NCI-H2107 (cell line): ENCODE measurements at regions not wholly inside any gene's neighbourhood (a gene's known extent, or its start where the extent isn't known, plus 50 kb on each side); places are given as distances from the start of the nearest gene placed in this dataset.
"Not testable (repeated sequence)": the region's sequence is repeated elsewhere in the genome, so short reads cannot be mapped to it uniquely, and the experiment has no call there.

Experiments
- DNase-seq: peaks from one replicate; lab custom pipeline; 2025; lab: John Stamatoyannopoulos, UW

DNA sequence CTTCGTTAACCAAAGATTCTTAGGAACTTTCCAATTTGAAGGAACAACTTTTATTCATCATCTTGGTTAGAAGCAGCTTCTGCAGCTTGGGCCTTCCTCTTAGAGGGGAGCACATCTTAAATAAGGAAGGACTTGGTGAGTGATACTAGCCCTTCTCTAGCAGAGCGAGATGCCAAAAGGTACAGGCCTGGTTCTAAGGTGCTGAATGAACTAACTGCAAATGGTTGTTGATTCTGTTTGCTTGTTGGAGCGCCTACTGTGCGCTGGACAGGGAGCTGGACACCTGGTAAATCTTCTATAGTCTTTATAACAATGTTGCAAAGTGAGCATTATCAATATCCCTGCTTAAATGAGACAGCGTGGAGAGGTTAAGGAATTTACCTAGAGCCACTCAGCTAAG is 127.1 kb downstream of the MYCN start:
- no peak for DNase-seq

DNA sequence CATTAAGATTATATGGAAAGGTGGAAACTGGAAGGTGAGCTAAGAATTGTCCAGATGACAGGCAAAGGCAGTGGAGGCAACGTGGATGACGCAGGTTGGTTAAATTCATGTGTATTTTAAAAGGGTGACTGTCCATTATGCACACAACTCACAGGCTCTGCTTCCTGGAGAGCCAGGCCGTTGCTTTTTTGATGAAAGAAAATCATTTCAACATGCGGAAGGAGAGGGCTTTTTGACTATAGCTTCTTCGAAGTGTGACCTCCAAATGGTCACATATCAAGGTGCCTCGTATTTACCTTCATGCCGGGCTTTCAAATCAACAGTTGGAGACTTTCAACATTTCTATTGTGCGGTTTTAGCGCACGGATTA is 126.7 kb downstream of the MYCN start:
- no peak for DNase-seq

DNA sequence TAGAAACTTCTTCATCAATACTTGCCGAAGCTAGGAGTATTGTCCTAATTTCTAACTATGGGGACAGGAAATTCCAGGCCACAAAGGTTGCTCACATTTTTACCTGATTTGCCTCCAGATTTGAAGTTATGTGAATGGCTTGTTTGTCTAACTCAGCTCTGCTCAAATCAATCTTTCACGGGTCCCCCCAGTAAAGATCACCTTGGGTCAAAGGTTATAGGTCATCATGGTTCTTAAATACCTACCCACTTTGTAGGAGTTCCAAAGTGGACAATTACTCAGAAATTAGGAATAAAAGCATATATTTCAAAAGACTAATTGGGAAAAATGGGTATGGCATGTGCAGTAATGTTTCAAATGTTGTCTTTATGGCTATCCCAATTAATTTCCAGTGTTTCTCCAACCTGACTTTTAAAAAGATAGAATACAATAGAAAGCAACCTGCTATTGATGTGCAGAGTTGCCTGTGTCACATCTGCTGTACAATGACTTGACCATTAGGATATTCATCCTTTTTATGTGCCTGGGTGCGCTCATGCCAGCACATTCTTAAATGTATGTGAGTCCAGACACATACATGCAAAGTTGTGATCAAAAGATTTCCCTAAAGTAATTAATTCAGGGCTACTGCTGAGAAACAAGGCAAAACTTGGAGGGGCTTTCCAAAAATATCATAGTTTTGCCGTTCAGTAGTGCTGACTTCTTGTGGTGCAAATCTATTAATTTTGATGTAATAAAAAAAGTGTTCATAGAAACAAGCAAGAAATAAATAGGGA is 126.1 kb downstream of the MYCN start:
- DNase-seq, result no peak

- not testable (repeated sequence) for DNase-seq
Measured at GRCh38 chr2:16065272-16066069, 125.1 kb downstream of the MYCN start.

GRCh38 chr2:16064745-16065144 is 124.4 kb downstream of the MYCN start:
- DNase-seq, result no peak

DNA sequence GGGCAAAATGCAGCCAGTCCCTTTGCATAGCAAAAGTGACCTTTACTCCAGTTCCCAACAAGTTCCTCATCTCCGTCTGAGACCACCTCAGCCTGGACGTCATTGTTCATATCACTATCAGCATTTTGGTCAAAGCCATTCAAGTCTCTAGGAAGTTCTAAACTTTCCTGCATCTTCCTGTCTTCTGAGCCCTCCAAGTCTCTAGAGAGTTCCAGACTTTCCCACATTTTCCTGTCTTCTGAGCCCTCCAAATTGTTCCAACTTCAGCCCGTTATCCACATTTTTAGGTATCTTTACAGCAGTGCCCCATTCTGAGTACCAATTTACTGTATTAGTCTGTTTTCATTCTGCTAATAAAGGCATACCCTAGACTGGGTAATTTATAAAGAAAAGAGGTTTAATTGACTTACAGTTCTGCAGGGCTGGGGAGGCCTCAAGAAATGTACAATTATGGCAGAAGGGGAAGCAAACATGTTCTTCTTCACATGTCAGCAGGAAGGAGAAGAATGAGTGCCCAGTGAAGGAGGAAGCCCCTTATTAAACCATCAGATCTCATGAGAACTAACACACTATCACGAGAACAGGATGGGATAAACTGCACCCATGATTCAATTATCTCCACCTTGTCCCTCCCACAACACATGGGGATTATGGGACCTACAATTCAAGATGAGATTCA is 123.7 kb downstream of the MYCN start:
- no peak for DNase-seq

GRCh38 chr2:16063251-16063850 is 123.0 kb downstream of the MYCN start:
- no peak for DNase-seq

GRCh38 chr2:16062471-16063250 is 122.3 kb downstream of the MYCN start:
- no peak for DNase-seq

- no peak for DNase-seq
Measured at GRCh38 chr2:16061441-16062217, 121.3 kb downstream of the MYCN start.

- no peak for DNase-seq
Measured at GRCh38 chr2:16060936-16061338, 120.6 kb downstream of the MYCN start.

- DNase-seq, result no peak
Measured at GRCh38 chr2:16060125-16060935, 120.0 kb downstream of the MYCN start.

- no peak for DNase-seq
Measured at GRCh38 chr2:16059393-16060016, 119.2 kb downstream of the MYCN start.

- no peak for DNase-seq
Measured at GRCh38 chr2:16058747-16059358, 118.5 kb downstream of the MYCN start.

GRCh38 chr2:16058256-16058655 is 117.9 kb downstream of the MYCN start:
- peak; percentile 52 for DNase-seq

DNA sequence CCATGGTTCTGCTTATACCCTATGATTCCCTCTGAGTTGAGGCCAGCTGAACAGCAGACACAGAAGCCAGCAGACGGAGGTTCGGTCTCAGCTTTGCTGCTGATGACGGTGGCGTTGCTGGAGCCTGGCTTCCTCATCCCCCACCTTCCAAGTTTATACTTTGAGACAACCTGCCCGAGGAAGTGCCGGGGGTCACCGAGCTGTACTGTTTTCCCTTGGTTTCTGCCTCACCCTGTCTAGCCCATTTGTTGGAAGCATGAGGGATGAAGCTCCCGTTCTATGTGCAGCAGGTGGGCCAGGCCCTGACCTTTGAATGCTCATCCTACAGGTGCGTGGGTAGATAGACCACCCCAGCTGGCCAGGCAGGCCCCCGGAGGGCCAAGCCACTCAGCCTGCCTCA is 117.3 kb downstream of the MYCN start:
- DNase-seq, result no peak

GRCh38 chr2:16055848-16056580 is 115.7 kb downstream of the MYCN start:
- no peak for DNase-seq

DNA sequence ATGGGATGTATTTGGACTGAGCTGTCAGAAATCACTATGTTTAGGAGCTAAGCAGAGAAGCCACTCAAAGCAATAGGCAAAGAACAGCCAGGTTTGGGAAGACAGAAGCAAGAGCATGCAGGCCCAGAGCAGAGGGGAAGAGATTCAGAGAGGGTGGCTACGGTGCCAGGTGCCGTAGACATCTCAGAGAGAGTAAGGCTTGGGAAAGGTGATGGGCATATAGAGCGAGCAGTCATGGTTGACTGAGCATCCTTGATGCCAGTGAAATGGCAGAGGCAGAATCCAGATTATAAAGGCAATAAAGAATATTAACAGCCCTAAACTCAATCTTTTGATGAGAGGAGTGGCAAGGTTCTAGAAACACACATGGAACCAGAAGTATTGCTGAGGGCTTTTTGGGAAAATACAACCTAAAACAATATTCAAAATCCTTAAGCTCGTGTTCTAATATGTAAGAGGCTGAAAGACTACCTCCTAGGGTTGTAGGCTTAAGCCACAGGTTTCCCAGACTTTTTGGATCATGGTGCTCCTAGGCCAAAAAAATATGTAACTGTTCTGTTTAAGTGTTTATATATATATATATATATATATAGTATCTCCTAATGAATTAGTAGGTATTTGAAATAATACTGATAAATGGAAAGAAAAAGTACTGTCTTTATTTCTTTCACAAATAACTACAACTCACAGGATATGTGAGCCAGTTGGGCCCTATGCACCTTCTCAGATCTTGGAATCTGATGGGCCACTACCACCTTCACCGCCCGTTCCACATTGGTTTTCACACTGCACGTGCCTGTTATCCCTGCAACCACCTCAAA is 113.3 kb downstream of the MYCN start:
- no peak for DNase-seq
